ENCODE measurements at regions not wholly inside any gene's neighbourhood (a gene's known extent, or its start where the extent isn't known, plus 50 kb on each side); places are given as distances from the start of the nearest gene placed in this dataset.

- no peak for TF ChIP-seq RFX5 (IDR thresholded peaks at IDR 0.05; ENCODE audit: low read depth, low read length)
- no peak for TF ChIP-seq CTCF (conservative IDR thresholded peaks at IDR 0.05; ENCODE audit: low read depth, low read length)
- no peak for TF ChIP-seq RAD21 (IDR thresholded peaks at IDR 0.05; ENCODE audit: low read length)
- no peak for TF ChIP-seq POLR2A (IDR thresholded peaks at IDR 0.05; ENCODE audit: low read depth, low read length)
- TF ChIP-seq RCOR1 (IDR thresholded peaks at IDR 0.05; ENCODE audit: insufficient replicate concordance, low read length), result no peak
These were observed 108.2 kb upstream of the UBE2E3 start for GRCh38 chr2:180872255-180872654.
